Astrocyte (in vitro differentiated cells and primary cell): ENCODE measurements at regions not wholly inside any gene's neighbourhood (a gene's known extent, or its start where the extent isn't known, plus 50 kb on each side); places are given as distances from the start of the nearest gene placed in this dataset.

Experiments
- EZH2 ChIP-seq: IDR thresholded peaks from 2 replicates; pipeline ENCODE4 v1.6.1; 2012; ENCODE audit warnings: mild to moderate bottlenecking, low read length, inconsistent platforms; ENCODE audit not compliant: insufficient read depth
- TF ChIP-seq, protein P1 (sequence below): IDR thresholded peaks from 2 replicates; pipeline ENCODE4 v1.5.1; 2011; ENCODE audit warnings: low read depth, mild to moderate bottlenecking, inconsistent platforms, low read length, moderate library complexity; ENCODE audit not compliant: insufficient read depth

DNA sequence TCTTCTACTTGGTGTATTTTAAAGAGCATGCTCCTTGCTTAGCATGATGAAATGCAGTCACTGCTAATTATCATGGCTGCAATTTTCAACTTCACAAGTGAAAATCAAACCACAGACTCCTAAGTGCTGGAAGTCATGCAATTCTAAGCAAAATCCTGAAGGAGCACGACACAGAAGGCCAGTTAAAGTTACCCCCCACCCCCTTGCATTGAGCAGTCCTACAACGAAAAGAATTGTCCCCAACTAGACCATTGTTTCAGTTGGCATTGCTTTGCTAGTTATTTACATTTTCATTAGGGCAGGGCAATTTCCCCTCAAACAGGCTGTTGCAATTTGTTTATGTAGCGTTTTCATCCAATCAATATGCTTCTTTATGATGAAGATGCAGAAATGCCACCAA, 321.2 kb downstream of the PCDH7 start:
- TF ChIP-seq, protein P1, sequence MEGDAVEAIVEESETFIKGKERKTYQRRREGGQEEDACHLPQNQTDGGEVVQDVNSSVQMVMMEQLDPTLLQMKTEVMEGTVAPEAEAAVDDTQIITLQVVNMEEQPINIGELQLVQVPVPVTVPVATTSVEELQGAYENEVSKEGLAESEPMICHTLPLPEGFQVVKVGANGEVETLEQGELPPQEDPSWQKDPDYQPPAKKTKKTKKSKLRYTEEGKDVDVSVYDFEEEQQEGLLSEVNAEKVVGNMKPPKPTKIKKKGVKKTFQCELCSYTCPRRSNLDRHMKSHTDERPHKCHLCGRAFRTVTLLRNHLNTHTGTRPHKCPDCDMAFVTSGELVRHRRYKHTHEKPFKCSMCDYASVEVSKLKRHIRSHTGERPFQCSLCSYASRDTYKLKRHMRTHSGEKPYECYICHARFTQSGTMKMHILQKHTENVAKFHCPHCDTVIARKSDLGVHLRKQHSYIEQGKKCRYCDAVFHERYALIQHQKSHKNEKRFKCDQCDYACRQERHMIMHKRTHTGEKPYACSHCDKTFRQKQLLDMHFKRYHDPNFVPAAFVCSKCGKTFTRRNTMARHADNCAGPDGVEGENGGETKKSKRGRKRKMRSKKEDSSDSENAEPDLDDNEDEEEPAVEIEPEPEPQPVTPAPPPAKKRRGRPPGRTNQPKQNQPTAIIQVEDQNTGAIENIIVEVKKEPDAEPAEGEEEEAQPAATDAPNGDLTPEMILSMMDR, result no peak
- TF ChIP-seq EZH2, result no peak
